ENCODE measurements at regions not wholly inside any gene's neighbourhood (a gene's known extent, or its start where the extent isn't known, plus 50 kb on each side); places are given as distances from the start of the nearest gene placed in this dataset.

DNA sequence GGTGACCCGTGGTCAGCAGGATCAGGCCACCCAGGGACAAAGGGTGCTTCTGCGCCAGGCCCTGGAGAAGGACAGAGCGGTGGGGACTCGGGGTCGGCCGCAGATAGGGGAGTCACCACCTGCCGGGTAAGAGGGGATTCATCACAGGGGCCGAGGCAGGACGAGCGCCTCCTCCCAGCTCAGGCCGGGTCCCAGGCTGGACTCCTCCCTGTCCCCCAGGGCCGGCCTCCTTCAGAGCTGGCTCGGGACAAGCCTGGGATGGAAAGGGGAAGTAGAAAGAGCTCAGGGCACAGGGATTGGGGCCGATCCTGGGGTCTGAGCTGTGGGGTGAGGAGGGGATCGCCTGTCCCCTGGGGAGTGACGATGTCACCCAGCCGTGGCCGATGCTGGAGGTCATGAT, 139.4 kb downstream of the GPCPD1 start:
- no peaks in the 10 kb centered on the region for H3K27me3 ChIP-seq (replicated peaks in 1 of 4; ENCODE audit: control insufficient read depth in 3 of 4, extremely low read depth in 1 of 4, insufficient read depth in 3 of 4, low read length in 3 of 4)
- H2BK120ac ChIP-seq (replicated peaks; ENCODE audit: low read depth, low read length), result no peak overlapping the region
- H2BK20ac ChIP-seq (ENCODE audit: low read length), result no peak overlapping the region
- ChIA-PET POLR2A (ENCODE audit: partially characterized antibody) (no interaction called here), CTCF (ENCODE audit: partially characterized antibody) (interaction anchor here (1.1 to 3.7 kb wide), 3 partner anchors 13 to 40 kb away, joined by 3 to 15 read pairs (median 3); no protein-coding TSS in a partner anchor)
- no peak overlapping the region for H2BK12ac ChIP-seq (ENCODE audit: low read depth, low read length)
- H3K4ac ChIP-seq (replicated peaks; ENCODE audit: insufficient read length, low read depth, low read length), result no peak overlapping the region
- no peaks in the 10 kb centered on the region; a peak in 1 of 4 replicates for H3K9me3 ChIP-seq (ENCODE audit: insufficient read depth in 2 of 2, low read depth in 1 of 2, low read length in 1 of 2)
- no peak overlapping the region for H4K91ac ChIP-seq (replicated peaks; ENCODE audit: insufficient read length, low read length)
- no peak overlapping the region for H2AK5ac ChIP-seq (ENCODE audit: low read depth, low read length)
- no peak overlapping the region for H3K27ac ChIP-seq (ENCODE audit: low read depth, low read length)
- H3K4me3 ChIP-seq (ENCODE audit: extremely low read depth in 1 of 4, insufficient read depth in 2 of 4, low read depth in 3 of 4, low read length in 4 of 4), result no peak overlapping the region
- H3K79me2 ChIP-seq (ENCODE audit: control insufficient read depth in 1 of 2, insufficient read depth in 2 of 2, low read length in 2 of 2), result no peaks in the 10 kb centered on the region
- H3K36me3 ChIP-seq (ENCODE audit: control insufficient read depth in 2 of 4, insufficient read depth in 4 of 4, low read length in 3 of 4), result no peaks in the 10 kb centered on the region
- no peak overlapping the region for H2AFZ ChIP-seq (ENCODE audit: low read length)
- no peaks in the 10 kb centered on the region for H3K79me1 ChIP-seq (ENCODE audit: low read depth, low read length)
- DNase-seq (ENCODE audit: low read depth in 1 of 2, low spot score in 2 of 2) (no peak), FAIRE-seq (no peak)
- no peak overlapping the region for H3K18ac ChIP-seq (ENCODE audit: extremely low read depth, low read length)
- no peak overlapping the region for H3K56ac ChIP-seq (replicated peaks; ENCODE audit: insufficient read length, low read depth, low read length)
- WGBS, 2 experiments (ENCODE audit: extremely low coverage in 1 of 2, insufficient coverage in 1 of 2, insufficient read length in 1 of 2, insufficient replicate concordance in 2 of 2, low coverage in 1 of 2, low lambda C conversion rate in 2 of 2, missing lambda C conversion rate in 1 of 2), result 97% methylated on average over 13 of the region's 18 CpGs; no CpG with 5 or more reads in 1 of the 2 experiments
- no peaks in the 10 kb centered on the region for H3K23me2 ChIP-seq (ENCODE audit: low read depth, low read length)
- no peak overlapping the region for H4K5ac ChIP-seq (ENCODE audit: insufficient read length, low read depth, low read length)
- no peaks in the 10 kb centered on the region; a peak in 1 of 7 replicates for H3K4me1 ChIP-seq (replicated peaks in 1 of 4; ENCODE audit: control insufficient read depth in 3 of 4, insufficient read depth in 4 of 4, low read length in 3 of 4)
- H4K20me1 ChIP-seq (replicated peaks in 1 of 2; ENCODE audit: control insufficient read depth in 1 of 2, insufficient read depth in 2 of 2, low read length in 2 of 2), result no peaks in the 10 kb centered on the region
- H4K8ac ChIP-seq (ENCODE audit: extremely low read depth, insufficient read depth, low read length), result peak overlapping the region; percentile 14; the same call in 1 of the 2 replicates
- no peak overlapping the region for H2BK15ac ChIP-seq (ENCODE audit: low read length)
- no peak overlapping the region for H2BK5ac ChIP-seq (ENCODE audit: low read depth, low read length)
- no peak overlapping the region for H3K23ac ChIP-seq (ENCODE audit: insufficient read length)
- TF ChIP-seq POLR2AphosphoS5 (IDR thresholded peaks at IDR 0.05; ENCODE audit: low read depth, low read length), result no peak
- no peak for TF ChIP-seq HDAC6 (IDR thresholded peaks at IDR 0.05; ENCODE audit: low read depth, low read length)
- TF ChIP-seq, protein P1, sequence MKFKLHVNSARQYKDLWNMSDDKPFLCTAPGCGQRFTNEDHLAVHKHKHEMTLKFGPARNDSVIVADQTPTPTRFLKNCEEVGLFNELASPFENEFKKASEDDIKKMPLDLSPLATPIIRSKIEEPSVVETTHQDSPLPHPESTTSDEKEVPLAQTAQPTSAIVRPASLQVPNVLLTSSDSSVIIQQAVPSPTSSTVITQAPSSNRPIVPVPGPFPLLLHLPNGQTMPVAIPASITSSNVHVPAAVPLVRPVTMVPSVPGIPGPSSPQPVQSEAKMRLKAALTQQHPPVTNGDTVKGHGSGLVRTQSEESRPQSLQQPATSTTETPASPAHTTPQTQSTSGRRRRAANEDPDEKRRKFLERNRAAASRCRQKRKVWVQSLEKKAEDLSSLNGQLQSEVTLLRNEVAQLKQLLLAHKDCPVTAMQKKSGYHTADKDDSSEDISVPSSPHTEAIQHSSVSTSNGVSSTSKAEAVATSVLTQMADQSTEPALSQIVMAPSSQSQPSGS (IDR thresholded peaks at IDR 0.05; ENCODE audit: low read length), result no peak
- no peak for TF ChIP-seq RNF2 (IDR thresholded peaks at IDR 0.05; ENCODE audit: borderline replicate concordance, low read depth, low read length, missing control alignments, poor library complexity, severe bottlenecking)
- no peak for TF ChIP-seq SP1 (IDR thresholded peaks at IDR 0.05; ENCODE audit: low read depth, low read length)
- no peak for TF ChIP-seq BACH1 (IDR thresholded peaks at IDR 0.05; ENCODE audit: low read length)
- no peak for TF ChIP-seq CBX5 (IDR thresholded peaks at IDR 0.05; ENCODE audit: low read depth, low read length)
- no peak for TF ChIP-seq HDAC2 (IDR thresholded peaks at IDR 0.05; ENCODE audit: borderline replicate concordance in 1 of 2, low read depth in 2 of 2, low read length in 2 of 2)
- no peak for TF ChIP-seq TBP (IDR thresholded peaks at IDR 0.05; ENCODE audit: low read depth, low read length)
- no peak for TF ChIP-seq JUN (IDR thresholded peaks at IDR 0.05; ENCODE audit: low read depth, low read length)
- TF ChIP-seq MAFK (IDR thresholded peaks at IDR 0.05; ENCODE audit: low read depth, low read length), result no peak
- no peak for TF ChIP-seq SIRT6 (IDR thresholded peaks at IDR 0.05; ENCODE audit: low read length)
- no peak for TF ChIP-seq TEAD4 (IDR thresholded peaks at IDR 0.05; ENCODE audit: low read depth, low read length)
- H3K4me2 ChIP-seq (ENCODE audit: insufficient read depth in 1 of 2, low read depth in 2 of 2, low read length in 2 of 2), result no peak overlapping the region
- no peak overlapping the region for H3K9ac ChIP-seq (replicated peaks in 1 of 4; ENCODE audit: extremely low read depth in 1 of 4, low read depth in 3 of 4, low read length in 3 of 4)
- no peak overlapping the region for H3K14ac ChIP-seq (ENCODE audit: insufficient read length)
